T1000 (cell line): ENCODE measurements at regions not wholly inside any gene's neighbourhood (a gene's known extent, or its start where the extent isn't known, plus 50 kb on each side); places are given as distances from the start of the nearest gene placed in this dataset.
"Not testable (repeated sequence)": the region's sequence is repeated elsewhere in the genome, so short reads cannot be mapped to it uniquely, and the experiment has no call there.

Source experiments
- DNase-seq: peaks from one replicate; lab custom pipeline; 2025; ENCODE audit warnings: mixed read lengths; lab: John Stamatoyannopoulos, UW

DNA sequence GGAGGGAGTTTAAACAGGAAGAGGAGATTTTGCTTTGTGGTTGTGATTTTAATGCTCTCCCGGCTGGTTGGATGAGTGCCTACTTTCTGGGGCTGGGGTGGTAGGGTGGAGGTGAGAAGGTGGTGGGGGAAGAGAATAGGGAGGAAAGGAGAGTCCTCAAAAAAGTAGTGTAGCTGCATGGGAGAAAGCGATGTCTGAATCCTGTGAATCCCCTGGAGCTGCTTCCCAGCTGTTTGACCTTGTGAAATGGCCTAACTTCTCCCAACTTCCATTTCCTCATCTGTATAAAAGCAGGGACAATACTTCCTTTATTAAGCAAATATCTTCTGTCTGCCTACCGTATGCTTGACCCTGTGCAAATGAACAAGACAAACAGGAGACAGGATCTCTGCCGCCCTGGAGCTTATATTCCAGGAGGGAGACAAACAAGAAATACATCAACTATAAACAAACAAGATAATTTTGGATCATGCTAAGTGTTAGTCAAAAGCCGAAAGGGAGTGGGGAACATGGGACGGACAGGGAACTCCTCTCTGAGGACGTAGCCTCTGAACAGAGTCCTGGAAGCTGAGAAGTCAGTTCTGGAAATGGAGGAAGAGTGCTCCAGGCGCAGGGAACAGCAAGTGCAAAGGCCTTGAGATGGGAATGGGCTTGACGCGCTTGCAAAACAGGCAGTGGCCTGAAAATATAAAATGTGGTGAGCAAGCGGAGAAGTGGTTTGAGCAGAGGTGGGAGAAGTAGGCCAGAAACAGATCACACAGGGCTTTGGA is 103.5 kb downstream of the SPRY4 start:
- DNase-seq = no peak

DNA sequence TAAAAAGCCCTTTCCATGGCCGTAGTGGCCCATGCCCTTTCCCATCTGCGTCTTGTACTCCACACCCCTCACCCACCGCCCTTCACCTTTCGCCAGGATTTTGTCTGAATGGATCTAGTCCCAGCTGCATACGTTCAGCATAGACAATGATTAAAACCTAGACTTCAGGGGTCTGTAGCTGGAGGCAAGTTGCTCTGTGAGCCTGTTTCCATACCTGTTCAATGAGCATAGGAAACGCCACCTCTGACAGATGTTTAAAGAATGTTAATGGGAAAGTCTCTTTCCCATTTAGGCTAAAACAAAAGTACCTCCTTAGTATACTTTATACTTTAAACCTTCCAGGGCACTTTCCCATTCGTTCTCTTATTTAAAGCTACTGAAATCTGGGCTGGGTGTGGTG is 105.7 kb downstream of the SPRY4 start:
- no peak for DNase-seq

DNA sequence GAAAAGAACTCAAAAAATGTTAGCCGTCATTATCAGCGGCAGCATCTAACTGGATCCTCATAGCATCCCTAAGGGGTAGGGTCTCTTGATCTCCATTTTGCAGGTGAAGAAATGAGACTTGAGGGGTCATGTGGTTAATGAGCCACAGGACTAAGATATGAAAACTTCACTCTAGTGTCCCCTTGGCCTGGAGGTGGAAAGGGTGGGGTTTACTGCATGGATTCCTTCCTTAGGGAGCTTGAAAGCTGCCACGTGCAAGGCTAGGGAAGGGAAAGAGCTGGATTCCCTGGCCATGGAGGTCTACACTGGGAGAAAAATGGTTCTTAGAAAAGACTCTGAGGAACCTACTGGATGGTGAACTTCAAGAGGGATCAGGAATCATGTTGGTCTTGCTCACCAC is 107.9 kb downstream of the SPRY4 start:
- DNase-seq = no peak

DNA sequence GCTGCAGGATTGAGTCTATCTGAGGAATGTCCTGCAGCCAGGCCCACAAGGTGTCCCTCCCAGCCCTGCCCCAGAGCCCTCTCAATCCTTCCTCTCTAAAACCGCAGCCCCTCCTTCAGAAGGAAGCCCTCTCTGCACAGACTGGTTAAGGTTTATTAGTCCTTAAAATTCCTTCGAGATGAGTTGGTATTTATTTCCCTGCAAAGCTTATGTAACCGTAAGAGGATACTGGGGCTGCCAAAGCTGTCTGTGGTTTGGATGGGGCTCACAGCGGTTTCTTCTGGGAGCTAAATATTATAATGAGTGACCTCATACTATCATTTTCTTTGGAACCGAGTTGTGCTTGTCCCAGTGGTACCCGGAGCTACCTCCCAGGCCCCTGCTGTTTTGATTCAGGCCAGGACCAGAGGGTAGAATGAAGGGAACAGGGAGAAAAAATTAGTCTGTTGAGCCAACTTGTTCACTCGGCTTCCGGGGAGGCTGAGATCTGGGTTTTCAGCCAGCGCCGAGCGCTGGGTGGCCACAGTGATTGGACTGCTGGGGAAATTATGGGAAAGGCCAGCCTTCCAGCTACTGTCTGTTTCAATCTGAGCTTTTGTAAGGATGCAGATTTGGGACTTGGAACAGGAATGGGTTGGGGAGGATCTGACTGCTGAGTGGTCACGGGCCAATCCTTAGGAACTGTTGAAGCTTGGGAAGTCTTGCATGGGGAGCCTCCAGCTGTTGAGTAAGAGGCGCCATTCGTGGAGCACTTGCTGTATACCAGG is 107.5 kb downstream of the NDFIP1 start:
- DNase-seq = peak; percentile 81

DNA sequence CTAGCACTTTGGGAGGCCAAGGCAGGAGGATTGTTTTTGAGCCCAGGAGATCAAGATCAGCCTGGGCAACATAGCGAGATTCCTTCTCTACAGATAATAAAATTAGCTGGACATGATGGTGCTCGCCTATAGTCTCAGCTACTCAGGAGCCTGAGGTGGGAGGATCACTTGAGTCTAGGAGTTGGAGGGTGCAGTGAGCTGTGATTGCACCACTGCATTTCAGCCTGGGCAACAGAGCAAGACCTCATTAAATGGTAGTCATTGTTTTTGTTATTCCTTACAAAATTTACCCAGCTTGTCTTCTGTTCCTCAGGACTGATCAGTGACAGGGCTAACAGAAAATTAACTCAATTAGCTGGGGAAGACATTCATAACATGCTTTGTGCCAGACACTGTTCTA is 104.5 kb downstream of the NDFIP1 start:
- DNase-seq = no peak

DNA sequence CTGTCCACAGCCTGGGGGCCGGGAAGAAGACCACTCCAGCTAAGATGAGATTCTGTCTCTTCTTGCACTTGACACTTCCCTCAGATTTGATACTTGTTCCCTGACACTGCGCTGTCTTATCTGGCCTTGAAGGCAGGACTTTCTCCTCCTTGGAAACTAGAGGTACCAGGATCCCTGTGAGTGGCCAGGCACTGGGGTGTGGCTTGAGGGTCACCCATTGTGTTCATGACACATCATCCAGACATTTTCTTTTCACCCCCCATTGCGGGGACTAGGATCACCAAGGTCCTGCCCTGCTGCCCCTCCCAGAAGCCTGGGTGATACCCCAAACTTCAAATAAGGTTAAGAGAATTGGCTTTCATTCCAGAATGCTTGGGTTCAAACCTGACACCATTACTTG is 103.3 kb downstream of the NDFIP1 start:
- no peak for DNase-seq

DNA sequence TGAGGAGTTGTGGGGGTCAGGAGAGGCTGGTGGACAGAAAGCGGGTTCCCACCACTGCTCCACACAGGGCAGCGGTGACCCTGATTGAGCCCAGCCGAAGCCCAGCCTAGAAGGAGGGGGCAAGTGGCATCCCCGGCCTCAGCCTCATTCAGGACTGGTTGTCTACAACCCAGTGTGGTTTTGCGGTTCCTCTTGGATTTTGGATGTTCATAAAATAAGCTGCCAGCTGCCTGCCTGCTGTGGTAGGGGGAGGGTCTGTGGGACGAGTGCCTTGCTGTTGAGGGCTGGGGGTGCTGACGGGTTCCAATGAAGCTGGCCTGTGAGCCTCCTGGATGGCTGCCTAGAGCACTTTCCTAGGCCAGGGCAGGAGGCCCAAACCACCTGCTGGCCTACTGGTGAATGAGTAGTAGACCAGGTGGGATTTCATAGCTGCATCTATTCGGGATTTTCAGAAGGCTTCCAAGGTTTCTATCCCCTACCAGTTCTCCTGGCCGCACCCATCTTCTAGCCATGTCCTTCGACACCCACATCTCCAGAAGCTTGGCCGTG is 102.4 kb downstream of the NDFIP1 start:
- DNase-seq = no peak

DNA sequence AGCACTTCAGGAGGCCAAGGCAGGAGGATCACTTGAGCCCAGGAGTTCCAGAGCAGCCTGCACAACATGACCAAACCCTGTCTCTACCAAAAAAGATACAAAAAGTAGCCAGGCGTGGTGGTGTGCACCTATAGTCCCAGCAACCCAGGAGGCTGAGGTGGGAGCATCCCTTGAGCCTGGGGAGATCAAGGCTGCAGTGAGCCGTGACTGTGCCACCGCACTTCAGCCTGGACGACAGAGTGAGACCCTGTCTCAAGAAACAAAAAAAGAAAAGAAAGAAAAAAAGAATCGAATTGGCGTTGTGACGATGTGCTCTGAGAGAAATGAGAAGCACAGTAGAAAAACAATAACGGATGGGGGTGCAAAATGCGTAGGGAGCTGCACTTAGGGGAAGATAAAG is 101.4 kb downstream of the NDFIP1 start:
- no peak for DNase-seq

DNA sequence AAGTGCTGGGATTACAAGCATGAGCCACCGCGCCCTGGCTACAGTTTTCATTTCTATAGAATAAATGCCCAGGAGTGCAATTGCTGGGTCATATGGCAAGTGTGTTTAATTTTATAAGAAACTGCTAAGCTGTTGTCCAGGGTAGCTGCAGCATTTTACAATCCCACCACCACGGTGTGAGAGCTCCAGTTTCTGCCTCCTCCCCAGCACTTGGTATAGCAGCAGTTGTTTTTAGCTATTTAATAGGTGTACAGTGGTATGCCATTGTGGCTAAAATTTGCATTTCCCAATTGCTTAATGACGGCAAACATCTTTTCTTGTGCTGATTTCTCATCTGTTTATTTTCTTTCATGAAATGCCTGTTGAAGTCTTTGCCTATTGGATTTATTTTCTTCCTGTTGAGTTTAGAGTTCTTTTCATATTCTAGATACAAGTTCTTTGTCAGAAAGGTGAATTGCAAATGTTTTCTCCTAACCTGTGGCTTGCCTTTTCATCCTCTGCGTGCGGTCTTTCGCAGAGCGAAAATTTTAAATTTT is 100.3 kb downstream of the NDFIP1 start:
- DNase-seq = no peak

DNA sequence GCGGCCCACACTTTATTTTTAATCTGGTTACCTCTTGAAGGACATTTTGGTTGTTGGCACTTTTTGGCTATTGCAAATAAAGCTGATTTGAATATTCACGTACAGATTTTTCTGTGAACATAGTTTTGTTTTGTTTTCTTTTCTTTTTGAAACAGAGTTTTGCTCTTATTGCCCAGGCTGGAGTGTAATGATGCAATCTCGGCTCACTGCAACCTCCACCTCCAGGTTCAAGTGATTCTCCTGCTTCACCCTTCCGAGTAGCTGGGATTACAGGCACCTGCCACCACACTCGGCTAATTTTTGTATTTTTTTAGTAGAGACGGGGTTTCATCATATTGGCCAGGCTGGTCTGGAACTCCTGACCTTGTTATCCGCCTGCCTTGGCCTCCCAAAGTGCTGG is 99.7 kb downstream of the NDFIP1 start:
- DNase-seq = not testable (repeated sequence)

DNA sequence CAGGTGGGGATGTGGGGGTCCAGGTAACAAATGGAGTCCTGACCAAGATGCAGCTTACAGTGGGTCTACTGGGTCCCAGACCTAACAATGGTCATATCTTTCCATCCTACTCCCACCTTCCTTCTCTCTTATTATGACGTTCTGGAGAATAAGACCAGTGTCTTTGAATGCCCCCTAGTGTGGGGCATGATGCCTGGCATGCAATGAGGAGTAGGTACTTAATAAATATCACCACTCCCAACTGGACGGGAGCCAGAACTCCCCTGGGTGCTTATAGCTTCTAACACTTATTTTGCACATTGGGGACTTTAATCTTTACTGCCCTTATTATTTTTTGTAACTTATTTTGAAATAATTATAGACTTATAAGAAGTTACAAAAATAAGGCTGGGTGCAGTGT is 98.2 kb downstream of the NDFIP1 start:
- DNase-seq = no peak

DNA sequence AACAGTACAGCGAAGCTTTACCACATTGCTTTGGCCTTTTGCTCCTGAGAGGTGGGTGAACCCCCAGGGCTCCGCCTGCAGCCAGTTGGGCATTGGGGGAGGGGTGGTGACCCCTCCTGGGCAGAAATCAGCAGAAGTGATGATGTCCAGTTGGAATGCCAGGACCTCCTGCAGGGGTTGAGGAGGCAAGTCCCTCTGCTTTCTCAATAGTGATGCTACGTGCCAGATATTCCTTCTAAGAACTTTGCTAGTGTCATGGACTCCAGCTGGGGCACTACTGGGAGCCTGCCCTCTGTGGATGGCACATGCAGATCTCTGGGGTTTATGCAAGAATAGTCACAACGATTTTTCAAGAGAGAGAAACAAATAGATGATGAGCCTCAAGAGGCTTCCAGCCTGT is 95.6 kb downstream of the NDFIP1 start:
- no peak for DNase-seq
